Neural cell (in vitro differentiated cells): ENCODE measurements at regions not wholly inside any gene's neighbourhood (a gene's known extent, or its start where the extent isn't known, plus 50 kb on each side); places are given as distances from the start of the nearest gene placed in this dataset.

Experiments
- H2AFZ ChIP-seq: fragments of 200-600, 300-800 bp; sonication (generic), shearing (Covaris generic); 2 replicates; pipeline ENCODE4 v1.6.0; 2014; ENCODE audit warnings: low read depth, mild to moderate bottlenecking, antibody characterized with exemption, low read length, moderate library complexity
- H3F3A ChIP-seq: fragments of 200-600 bp; shearing (Covaris generic); 2 replicates; pipeline ENCODE4 v1.6.1; 2016; ENCODE audit warnings: mild to moderate bottlenecking, moderate library complexity, mixed read lengths, antibody characterized with exemption, low read length; ENCODE audit not compliant: insufficient read depth, poor library complexity, severe bottlenecking
- H3K27ac ChIP-seq: fragments of 200-600, 300-800 bp; sonication (generic), shearing (Covaris generic); 2 replicates; pipeline ENCODE4 v1.5.1; 2014; ENCODE audit warnings: mild to moderate bottlenecking, low read length, moderate library complexity
- H3K27me3 ChIP-seq: fragments of 300-800, 200-600 bp; sonication (generic), shearing (Covaris generic); 2 replicates; pipeline ENCODE4 v1.6.0; 2014; ENCODE audit warnings: mild to moderate bottlenecking, low read depth, low read length, moderate library complexity; ENCODE audit not compliant: insufficient read depth
- H3K36me3 ChIP-seq: fragments of 300-800, 200-600 bp; sonication (generic), shearing (Covaris generic); 2 replicates; pipeline ENCODE4 v1.5.1; 2014; ENCODE audit warnings: mild to moderate bottlenecking, antibody characterized with exemption, low read length, moderate library complexity; ENCODE audit not compliant: insufficient read depth
- H3K4me2 ChIP-seq: fragments of 300-800, 200-600 bp; sonication (generic), shearing (Covaris generic); 2 replicates; pipeline ENCODE4 v1.6.0; 2014; ENCODE audit warnings: mild to moderate bottlenecking, low read length
- H3K4me3 ChIP-seq: fragments of 300-800, 200-600 bp; sonication (generic), shearing (Covaris generic); 2 replicates; pipeline ENCODE4 v1.5.1; 2014; ENCODE audit warnings: mild to moderate bottlenecking, low read length, moderate library complexity
- H3K79me2 ChIP-seq: fragments of 200-600 bp; shearing (Covaris generic); replicated peaks from 2 replicates; pipeline ENCODE4 v1.6.0; 2014; ENCODE audit warnings: mild to moderate bottlenecking, low read length, moderate library complexity; ENCODE audit not compliant: insufficient read depth
- H3K9ac ChIP-seq: fragments of 300-800, 200-600 bp; sonication (generic), shearing (Covaris generic); 2 replicates; pipeline ENCODE4 v1.6.1; 2016; ENCODE audit warnings: mild to moderate bottlenecking, low read length, mixed read lengths
- H3K9me2 ChIP-seq: fragments of 200-600 bp; shearing (Covaris generic); 2 replicates; pipeline ENCODE4 v1.6.1; 2016; ENCODE audit warnings: mild to moderate bottlenecking, low read length, mixed read lengths; ENCODE audit not compliant: insufficient read depth
- H3K9me3 ChIP-seq: fragments of 200-600, 300-800 bp; sonication (generic), shearing (Covaris generic); 2 replicates; pipeline ENCODE4 v1.6.1; 2016; ENCODE audit warnings: mild to moderate bottlenecking, mixed run types, low read length, moderate library complexity, mixed read lengths
- H4K20me1 ChIP-seq: fragments of 200-600 bp; shearing (Covaris generic); 2 replicates; pipeline ENCODE4 v1.6.1; 2016; ENCODE audit warnings: mild to moderate bottlenecking, mixed run types; ENCODE audit not compliant: insufficient read depth
- EP300 ChIP-seq: fragments of 450-650 bp; conservative IDR thresholded peaks from 2 replicates; pipeline ENCODE4 v1.6.1; 2014; ENCODE audit warnings: antibody characterized with exemption, mild to moderate bottlenecking, moderate library complexity; ENCODE audit not compliant: poor library complexity, severe bottlenecking
- EZH2 ChIP-seq: fragments of 200-600, 300-800 bp; shearing (Covaris generic), sonication (generic); IDR thresholded peaks from 2 replicates; pipeline ENCODE4 v1.6.1; 2014; ENCODE audit warnings: antibody characterized with exemption, low read length, borderline replicate concordance, mild to moderate bottlenecking; ENCODE audit not compliant: insufficient read depth, poor library complexity, severe bottlenecking
- MXI1 ChIP-seq: fragments of 450-650 bp; conservative IDR thresholded peaks from 2 replicates; pipeline ENCODE4 v1.6.1; 2014; ENCODE audit warnings: antibody characterized with exemption, mild to moderate bottlenecking; ENCODE audit not compliant: poor library complexity, severe bottlenecking
- POLR2AphosphoS5 ChIP-seq: IDR thresholded peaks from 2 replicates; pipeline ENCODE4 v1.6.1; 2012
- RAD21 ChIP-seq: fragments of 450-650 bp; conservative IDR thresholded peaks from 2 replicates; pipeline ENCODE4 v1.6.1; 2014; ENCODE audit warnings: antibody characterized with exemption, mild to moderate bottlenecking, moderate library complexity
- SMC3 ChIP-seq: fragments of 450-650 bp; conservative IDR thresholded peaks from 2 replicates; pipeline ENCODE4 v1.6.1; 2014; ENCODE audit warnings: antibody characterized with exemption, mild to moderate bottlenecking, moderate library complexity; ENCODE audit not compliant: poor library complexity
- TAF1 ChIP-seq: IDR thresholded peaks from 2 replicates; pipeline ENCODE4 v1.6.1; 2012; ENCODE audit warnings: low read depth
- TF ChIP-seq, protein P1 (sequence below): IDR thresholded peaks from 2 replicates; pipeline ENCODE4 v1.6.1; 2012; ENCODE audit warnings: borderline replicate concordance
- TF ChIP-seq, protein P2 (sequence below): fragments of 450-650 bp; IDR thresholded peaks from 2 replicates; pipeline ENCODE4 v1.5.1; 2014; ENCODE audit warnings: antibody characterized with exemption, mild to moderate bottlenecking, moderate library complexity; ENCODE audit not compliant: poor library complexity, severe bottlenecking

GRCh38 chr11:79575701-79576100, 134.9 kb upstream of the TENM4 start:
- TF ChIP-seq MXI1: no peak
- Histone ChIP-seq H3K9me3 (no peaks in the 10 kb centered on the region), H3K4me2 (no peak overlapping the region), H3F3A (no peaks in the 10 kb centered on the region), H4K20me1 (no peaks in the 10 kb centered on the region), H3K79me2 (no peaks in the 10 kb centered on the region), H3K9me2 (no peaks in the 10 kb centered on the region), H3K27ac (no peak overlapping the region), H3K9ac (no peak overlapping the region), H3K4me3 (no peak overlapping the region), H2AFZ (no peak overlapping the region), H3K27me3 (no peaks in the 10 kb centered on the region), H3K36me3 (no peaks in the 10 kb centered on the region)

- H3K9ac ChIP-seq: no peak overlapping the region
- no peaks in the 10 kb centered on the region for H4K20me1 ChIP-seq
- no peaks in the 10 kb centered on the region for H3F3A ChIP-seq
- no peaks in the 10 kb centered on the region for H3K79me2 ChIP-seq
- no peak overlapping the region for H3K4me2 ChIP-seq
- no peaks in the 10 kb centered on the region for H3K36me3 ChIP-seq
- no peaks in the 10 kb centered on the region for H3K9me2 ChIP-seq
- H3K27me3 ChIP-seq: no peaks in the 10 kb centered on the region
- H2AFZ ChIP-seq: no peak overlapping the region
- TF ChIP-seq POLR2AphosphoS5: no peak
- TF ChIP-seq, protein P1, sequence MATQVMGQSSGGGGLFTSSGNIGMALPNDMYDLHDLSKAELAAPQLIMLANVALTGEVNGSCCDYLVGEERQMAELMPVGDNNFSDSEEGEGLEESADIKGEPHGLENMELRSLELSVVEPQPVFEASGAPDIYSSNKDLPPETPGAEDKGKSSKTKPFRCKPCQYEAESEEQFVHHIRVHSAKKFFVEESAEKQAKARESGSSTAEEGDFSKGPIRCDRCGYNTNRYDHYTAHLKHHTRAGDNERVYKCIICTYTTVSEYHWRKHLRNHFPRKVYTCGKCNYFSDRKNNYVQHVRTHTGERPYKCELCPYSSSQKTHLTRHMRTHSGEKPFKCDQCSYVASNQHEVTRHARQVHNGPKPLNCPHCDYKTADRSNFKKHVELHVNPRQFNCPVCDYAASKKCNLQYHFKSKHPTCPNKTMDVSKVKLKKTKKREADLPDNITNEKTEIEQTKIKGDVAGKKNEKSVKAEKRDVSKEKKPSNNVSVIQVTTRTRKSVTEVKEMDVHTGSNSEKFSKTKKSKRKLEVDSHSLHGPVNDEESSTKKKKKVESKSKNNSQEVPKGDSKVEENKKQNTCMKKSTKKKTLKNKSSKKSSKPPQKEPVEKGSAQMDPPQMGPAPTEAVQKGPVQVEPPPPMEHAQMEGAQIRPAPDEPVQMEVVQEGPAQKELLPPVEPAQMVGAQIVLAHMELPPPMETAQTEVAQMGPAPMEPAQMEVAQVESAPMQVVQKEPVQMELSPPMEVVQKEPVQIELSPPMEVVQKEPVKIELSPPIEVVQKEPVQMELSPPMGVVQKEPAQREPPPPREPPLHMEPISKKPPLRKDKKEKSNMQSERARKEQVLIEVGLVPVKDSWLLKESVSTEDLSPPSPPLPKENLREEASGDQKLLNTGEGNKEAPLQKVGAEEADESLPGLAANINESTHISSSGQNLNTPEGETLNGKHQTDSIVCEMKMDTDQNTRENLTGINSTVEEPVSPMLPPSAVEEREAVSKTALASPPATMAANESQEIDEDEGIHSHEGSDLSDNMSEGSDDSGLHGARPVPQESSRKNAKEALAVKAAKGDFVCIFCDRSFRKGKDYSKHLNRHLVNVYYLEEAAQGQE: no peak
- TF ChIP-seq TAF1: no peak
- no peak for TF ChIP-seq RAD21
- no peak for TF ChIP-seq EP300
- TF ChIP-seq MXI1: no peak
- no peak for TF ChIP-seq SMC3
- TF ChIP-seq EZH2: no peak
- TF ChIP-seq, protein P2, sequence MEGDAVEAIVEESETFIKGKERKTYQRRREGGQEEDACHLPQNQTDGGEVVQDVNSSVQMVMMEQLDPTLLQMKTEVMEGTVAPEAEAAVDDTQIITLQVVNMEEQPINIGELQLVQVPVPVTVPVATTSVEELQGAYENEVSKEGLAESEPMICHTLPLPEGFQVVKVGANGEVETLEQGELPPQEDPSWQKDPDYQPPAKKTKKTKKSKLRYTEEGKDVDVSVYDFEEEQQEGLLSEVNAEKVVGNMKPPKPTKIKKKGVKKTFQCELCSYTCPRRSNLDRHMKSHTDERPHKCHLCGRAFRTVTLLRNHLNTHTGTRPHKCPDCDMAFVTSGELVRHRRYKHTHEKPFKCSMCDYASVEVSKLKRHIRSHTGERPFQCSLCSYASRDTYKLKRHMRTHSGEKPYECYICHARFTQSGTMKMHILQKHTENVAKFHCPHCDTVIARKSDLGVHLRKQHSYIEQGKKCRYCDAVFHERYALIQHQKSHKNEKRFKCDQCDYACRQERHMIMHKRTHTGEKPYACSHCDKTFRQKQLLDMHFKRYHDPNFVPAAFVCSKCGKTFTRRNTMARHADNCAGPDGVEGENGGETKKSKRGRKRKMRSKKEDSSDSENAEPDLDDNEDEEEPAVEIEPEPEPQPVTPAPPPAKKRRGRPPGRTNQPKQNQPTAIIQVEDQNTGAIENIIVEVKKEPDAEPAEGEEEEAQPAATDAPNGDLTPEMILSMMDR: no peak
- H3K9me3 ChIP-seq: no peaks in the 10 kb centered on the region
- no peak overlapping the region for H3K27ac ChIP-seq
- no peak overlapping the region for H3K4me3 ChIP-seq
Measured at GRCh38 chr11:79570104-79570503, 129.3 kb upstream of the TENM4 start.

GRCh38 chr11:79564288-79564925, 123.6 kb upstream of the TENM4 start:
- H3K4me3 ChIP-seq: no peak overlapping the region
- no peaks in the 10 kb centered on the region for H3K9me3 ChIP-seq
- no peaks in the 10 kb centered on the region for H3K36me3 ChIP-seq
- no peaks in the 10 kb centered on the region for H4K20me1 ChIP-seq
- no peaks in the 10 kb centered on the region for H3K79me2 ChIP-seq
- H3K27ac ChIP-seq: no peak overlapping the region
- H2AFZ ChIP-seq: no peak overlapping the region
- H3K4me2 ChIP-seq: no peak overlapping the region
- H3F3A ChIP-seq: no peaks in the 10 kb centered on the region
- H3K27me3 ChIP-seq: no peaks in the 10 kb centered on the region
- H3K9ac ChIP-seq: no peak overlapping the region
- no peak for TF ChIP-seq MXI1
- no peak for TF ChIP-seq EP300
- no peak for TF ChIP-seq POLR2AphosphoS5
- no peak for TF ChIP-seq TAF1
- no peak for TF ChIP-seq RAD21
- TF ChIP-seq, protein P2: no peak
- TF ChIP-seq SMC3: no peak
- TF ChIP-seq, protein P1: no peak
- TF ChIP-seq EZH2: no peak
- H3K9me2 ChIP-seq: no peaks in the 10 kb centered on the region
